ENCODE measurements at regions not wholly inside any gene's neighbourhood (a gene's known extent, or its start where the extent isn't known, plus 50 kb on each side); places are given as distances from the start of the nearest gene placed in this dataset.

DNA sequence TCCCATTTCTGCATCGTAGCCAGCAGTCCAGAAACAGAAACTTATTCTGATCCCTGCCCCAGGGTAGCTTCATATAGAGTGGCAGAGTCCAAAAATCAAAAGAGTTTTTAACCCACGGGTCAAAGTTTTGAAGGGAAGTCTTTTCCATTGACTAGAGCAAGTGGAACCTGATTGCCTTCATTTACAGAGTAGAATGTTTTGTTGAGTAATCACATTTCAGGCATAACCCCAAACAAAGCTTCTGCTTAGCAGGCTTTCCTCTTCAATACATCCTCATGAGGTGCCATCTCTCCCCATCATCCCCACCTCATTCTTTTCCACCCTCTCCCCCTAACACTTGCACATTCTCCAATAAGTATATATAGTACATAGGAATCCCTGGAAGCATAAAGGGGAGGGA lies 516.0 kb upstream of the FBXO33 start:
- TF ChIP-seq FOXP2 (optimal IDR thresholded peaks at IDR 0.05; ENCODE audit: borderline replicate concordance, extremely low read depth, extremely low read length, insufficient read depth), result no peak
- TF ChIP-seq SIN3A (IDR thresholded peaks at IDR 0.05; ENCODE audit: borderline replicate concordance, insufficient read depth, low read length), result no peak
- no peak for TF ChIP-seq POLR2AphosphoS5 (IDR thresholded peaks at IDR 0.05; ENCODE audit: low read depth, low read length)
- no peak for TF ChIP-seq REST (IDR thresholded peaks at IDR 0.05; ENCODE audit: insufficient read depth in 1 of 2, low read depth in 2 of 2, low read length in 2 of 2)
- TF ChIP-seq TAF1 (IDR thresholded peaks at IDR 0.05; ENCODE audit: borderline replicate concordance, insufficient read depth, low read length), result no peak

DNA sequence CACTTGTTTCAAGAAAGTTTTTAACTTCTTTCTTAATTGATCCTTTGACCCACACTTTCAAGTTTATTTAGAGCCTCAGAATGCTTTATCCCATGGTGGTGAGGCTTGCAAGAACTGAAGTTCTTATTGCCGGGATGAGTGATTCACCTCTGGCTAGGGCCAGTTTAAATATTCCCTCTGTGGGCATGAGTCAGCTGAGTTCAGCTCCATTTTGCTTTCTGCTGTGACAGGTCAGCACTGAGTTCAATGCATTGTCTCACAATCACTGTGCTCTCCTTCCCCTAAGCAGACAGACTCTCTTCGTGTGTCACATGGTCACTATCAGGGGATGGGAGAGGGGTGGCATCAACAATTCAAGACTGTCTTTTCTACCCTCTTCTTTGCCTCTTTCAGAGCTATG lies 514.6 kb upstream of the FBXO33 start:
- TF ChIP-seq FOXP2 (optimal IDR thresholded peaks at IDR 0.05; ENCODE audit: borderline replicate concordance, extremely low read depth, extremely low read length, insufficient read depth), result no peak

GRCh38 chr14:39939023-39939422 lies 506.8 kb upstream of the FBXO33 start:
- no peak for TF ChIP-seq POLR2AphosphoS5 (IDR thresholded peaks at IDR 0.05; ENCODE audit: low read depth, low read length)
- no peak for TF ChIP-seq FOXP2 (optimal IDR thresholded peaks at IDR 0.05; ENCODE audit: borderline replicate concordance, extremely low read depth, extremely low read length, insufficient read depth)
- TF ChIP-seq REST (IDR thresholded peaks at IDR 0.05; ENCODE audit: insufficient read depth in 1 of 2, low read depth in 2 of 2, low read length in 2 of 2), result no peak
- no peak for TF ChIP-seq TAF1 (IDR thresholded peaks at IDR 0.05; ENCODE audit: borderline replicate concordance, insufficient read depth, low read length)
- TF ChIP-seq SIN3A (IDR thresholded peaks at IDR 0.05; ENCODE audit: borderline replicate concordance, insufficient read depth, low read length), result no peak

GRCh38 chr14:39912192-39913100 lies 480.2 kb upstream of the FBXO33 start:
- TF ChIP-seq FOXP2 (optimal IDR thresholded peaks at IDR 0.05; ENCODE audit: borderline replicate concordance, extremely low read depth, extremely low read length, insufficient read depth) (no peak), REST (IDR thresholded peaks at IDR 0.05; ENCODE audit: insufficient read depth in 1 of 2, low read depth in 2 of 2, low read length in 2 of 2) (no peak), POLR2AphosphoS5 (IDR thresholded peaks at IDR 0.05; ENCODE audit: low read depth, low read length) (no peak), TAF1 (IDR thresholded peaks at IDR 0.05; ENCODE audit: borderline replicate concordance, insufficient read depth, low read length) (no peak), SIN3A (IDR thresholded peaks at IDR 0.05; ENCODE audit: borderline replicate concordance, insufficient read depth, low read length) (no peak)

GRCh38 chr14:39897657-39898056 lies 465.4 kb upstream of the FBXO33 start:
- TF ChIP-seq SIN3A (IDR thresholded peaks at IDR 0.05; ENCODE audit: borderline replicate concordance, insufficient read depth, low read length) (no peak), FOXP2 (optimal IDR thresholded peaks at IDR 0.05; ENCODE audit: borderline replicate concordance, extremely low read depth, extremely low read length, insufficient read depth) (no peak), REST (IDR thresholded peaks at IDR 0.05; ENCODE audit: insufficient read depth in 1 of 2, low read depth in 2 of 2, low read length in 2 of 2) (no peak)

Measured in PFSK-1 (cell line).